ENCODE measurements at regions not wholly inside any gene's neighbourhood (a gene's known extent, or its start where the extent isn't known, plus 50 kb on each side); places are given as distances from the start of the nearest gene placed in this dataset.

- TF ChIP-seq BRCA1 (CRISPR knock-in tag; IDR thresholded peaks at IDR 0.05) (no peak), MTF2 (CRISPR knock-in tag; IDR thresholded peaks at IDR 0.05; ENCODE audit: borderline replicate concordance) (no peak), ZNF557 (CRISPR knock-in tag; IDR thresholded peaks at IDR 0.05) (no peak), ZNF687 (CRISPR knock-in tag; IDR thresholded peaks at IDR 0.05) (no peak), ISX (CRISPR knock-in tag; conservative IDR thresholded peaks at IDR 0.05) (no peak), SP1 (IDR thresholded peaks at IDR 0.05) (no peak), SP1 (CRISPR knock-in tag; IDR thresholded peaks at IDR 0.05) (no peak), SIN3A (IDR thresholded peaks at IDR 0.05; ENCODE audit: borderline replicate concordance, low read depth, low read length) (no peak), ZNF703 (CRISPR knock-in tag; IDR thresholded peaks at IDR 0.05; ENCODE audit: borderline replicate concordance) (no peak), MAF1 (CRISPR knock-in tag; IDR thresholded peaks at IDR 0.05; ENCODE audit: borderline replicate concordance) (no peak), SKI (IDR thresholded peaks at IDR 0.05; ENCODE audit: partially characterized antibody) (no peak), NCOA2 (CRISPR knock-in tag; IDR thresholded peaks at IDR 0.05) (no peak), ZNF101 (CRISPR knock-in tag; IDR thresholded peaks at IDR 0.05; ENCODE audit: borderline replicate concordance, low read depth) (no peak), SPEN (CRISPR knock-in tag; IDR thresholded peaks at IDR 0.05; ENCODE audit: low read depth) (no peak), NFE2 (CRISPR knock-in tag; IDR thresholded peaks at IDR 0.05) (no peak), NBN (conservative IDR thresholded peaks at IDR 0.05) (no peak), SP2 (CRISPR knock-in tag; IDR thresholded peaks at IDR 0.05) (no peak), RCOR2 (CRISPR knock-in tag; IDR thresholded peaks at IDR 0.05) (no peak), KAT2B (IDR thresholded peaks at IDR 0.05; ENCODE audit: borderline replicate concordance, low read depth, low read length) (no peak), NR3C1 (CRISPR knock-in tag; IDR thresholded peaks at IDR 0.05) (no peak)
- no peak overlapping the region for H2AFZ ChIP-seq (ENCODE audit: low read length)
- H3K27ac ChIP-seq (ENCODE audit: extremely low read length, insufficient read depth, low read length): no peak overlapping the region
- H3K4me2 ChIP-seq (ENCODE audit: low read depth, low read length): no peak overlapping the region
- no peak for DNase-seq (ENCODE audit: low spot score)
- ChIA-PET POLR2A (no interaction called here), CTCF (ENCODE audit: low intra/inter-chr PET ratio, low total read pairs) (no interaction called here)
- no peaks in the 10 kb centered on the region for H3K36me3 ChIP-seq (replicated peaks in 1 of 2; ENCODE audit: control insufficient read depth in 1 of 2, insufficient read depth in 2 of 2, low read length in 2 of 2)
- intact Hi-C loops (cut with micrococcal nuclease; ENCODE audit: unreplicated experiment): no loop called here
- FAIRE-seq: no peak
- no peak for ATAC-seq
- 25% methylated on average over 3 of the region's 3 CpGs for WGBS (ENCODE audit: low lambda C conversion rate)
- in situ Hi-C loops (cut with HindIII; ENCODE audit: extremely low pct_ligation_motif_present, low pct_unique_long_range_greater_than_20kb): no loop called here
- no peak overlapping the region for H3K9ac ChIP-seq (ENCODE audit: insufficient read depth, low read depth, low read length)
- H3K4me1 ChIP-seq (ENCODE audit: insufficient read depth, low read length): no peaks in the 10 kb centered on the region
- no TSS peak for BruUV-seq (replicated peaks)
- H3K4me3 ChIP-seq (replicated peaks in 1 of 3; ENCODE audit: insufficient read depth in 1 of 3, low read depth in 2 of 3, low read length in 3 of 3): no peak overlapping the region
- H3K27me3 ChIP-seq (ENCODE audit: control insufficient read depth in 1 of 2, insufficient read depth in 2 of 2, low read length in 2 of 2): no peaks in the 10 kb centered on the region
- H4K20me1 ChIP-seq (ENCODE audit: insufficient read depth, low read length): no peaks in the 10 kb centered on the region
- no peaks in the 10 kb centered on the region for H3K79me2 ChIP-seq (ENCODE audit: insufficient read depth, low read length)
- no peaks in the 10 kb centered on the region for H3K9me3 ChIP-seq (ENCODE audit: low read length)
Measured at GRCh38 chr2:67904566-67904965, 158.2 kb downstream of the C1D start.
